Stimulated activated CD4-positive, alpha-beta T cell treated with anti-CD3 and anti-CD28 coated beads, Interleukin-15, amount 100 ng/mL, for 24 hours (primary cell): ENCODE measurements at regions not wholly inside any gene's neighbourhood (a gene's known extent, or its start where the extent isn't known, plus 50 kb on each side); places are given as distances from the start of the nearest gene placed in this dataset.
A peak's percentile ranks its signal among the peaks of the same experiment; 100 is the strongest.
"Not testable (repeated sequence)": the region's sequence is repeated elsewhere in the genome, so short reads cannot be mapped to it uniquely, and the experiment has no call there.

Experiments
- DNase-seq: peaks from one replicate; pipeline ENCODE4 v3.0.0-alpha.2; 2020

DNA sequence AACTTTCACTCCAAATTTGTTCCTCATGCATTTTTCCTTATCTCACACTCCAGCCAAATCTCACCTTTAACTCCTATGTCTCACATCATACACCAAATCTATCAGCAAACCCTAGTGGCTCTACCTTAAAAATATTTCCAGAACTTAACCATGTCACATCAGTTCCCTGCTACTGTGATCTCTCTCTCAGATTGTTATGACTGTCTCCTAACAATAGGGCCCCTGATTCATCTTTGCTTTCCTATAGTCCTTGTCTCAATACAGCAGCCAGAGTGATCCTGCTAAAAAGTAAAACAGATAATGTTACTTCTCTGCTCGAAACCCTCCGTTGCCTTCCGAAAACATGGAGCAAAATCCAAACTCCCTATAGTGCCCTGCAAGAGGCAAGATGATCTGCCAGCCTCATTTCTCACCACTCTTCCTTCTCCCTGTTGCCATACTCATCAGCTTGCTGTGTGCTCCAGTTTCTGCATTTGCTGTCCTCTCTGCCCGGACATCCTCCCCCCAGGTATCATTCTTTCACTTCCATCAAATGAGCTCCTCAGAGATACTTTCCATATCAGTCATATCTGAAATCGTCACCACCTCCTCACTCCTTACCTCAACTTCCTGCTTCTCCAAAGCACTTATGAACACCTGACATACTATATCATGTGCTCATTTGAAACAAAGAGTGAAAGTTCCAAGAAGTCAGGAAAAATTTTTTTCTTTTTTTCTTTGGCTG is 293.4 kb upstream of the NR3C2 start:
- peak; percentile 33 for DNase-seq

- DNase-seq, result no peak
These were observed 288.6 kb upstream of the NR3C2 start for GRCh38 chr4:148730766-148731165.

DNA sequence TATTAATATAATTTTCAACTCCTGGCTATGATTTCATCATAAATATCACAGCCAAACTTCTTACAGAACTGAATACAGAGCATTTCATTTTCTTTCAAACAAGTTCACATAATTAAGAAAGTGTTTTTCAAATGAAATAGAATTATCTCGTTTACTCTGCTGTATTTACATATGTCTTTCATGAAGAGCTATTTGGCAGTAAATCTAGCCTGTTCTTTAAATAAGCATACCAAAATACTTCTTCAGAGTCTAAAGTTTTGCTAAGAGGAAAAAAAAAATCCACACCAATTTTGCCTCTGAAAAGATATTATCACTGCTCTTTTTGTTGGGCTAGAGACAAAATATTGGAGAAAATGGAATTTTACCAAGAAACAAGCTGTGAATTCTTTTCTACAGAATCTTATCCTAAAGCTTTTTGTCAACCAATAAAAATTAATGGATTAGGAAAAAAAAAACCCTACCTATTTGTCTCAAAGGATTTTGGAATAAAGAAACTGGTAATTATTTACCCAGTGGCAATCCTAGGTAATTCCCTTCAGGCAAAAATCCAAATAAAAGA is 287.9 kb upstream of the NR3C2 start:
- no peak for DNase-seq

DNA sequence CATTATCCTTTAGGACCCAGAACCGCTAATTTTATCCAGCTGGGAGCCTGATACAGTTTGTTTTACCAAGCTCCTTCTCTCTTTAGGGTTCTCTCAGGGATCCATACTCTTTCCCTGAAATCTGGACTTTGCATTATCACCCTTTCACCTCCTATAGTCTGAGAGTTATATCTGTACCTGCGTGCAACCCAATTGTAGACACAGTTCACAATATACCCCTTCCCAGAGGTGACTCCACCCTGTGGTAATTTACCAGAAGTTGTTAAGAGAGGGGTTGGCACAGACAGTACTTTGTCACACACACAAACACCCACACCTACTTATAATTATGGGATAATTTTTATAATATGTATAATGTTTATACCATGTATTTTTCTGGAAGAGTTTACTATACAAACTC is 275.8 kb upstream of the NR3C2 start:
- DNase-seq, result no peak

- DNase-seq, result no peak
These were observed 274.3 kb upstream of the NR3C2 start for GRCh38 chr4:148716431-148717052.

- no peak for DNase-seq
These were observed 262.1 kb upstream of the NR3C2 start for GRCh38 chr4:148704291-148704690.

GRCh38 chr4:148694702-148695101 is 252.5 kb upstream of the NR3C2 start:
- no peak for DNase-seq

DNA sequence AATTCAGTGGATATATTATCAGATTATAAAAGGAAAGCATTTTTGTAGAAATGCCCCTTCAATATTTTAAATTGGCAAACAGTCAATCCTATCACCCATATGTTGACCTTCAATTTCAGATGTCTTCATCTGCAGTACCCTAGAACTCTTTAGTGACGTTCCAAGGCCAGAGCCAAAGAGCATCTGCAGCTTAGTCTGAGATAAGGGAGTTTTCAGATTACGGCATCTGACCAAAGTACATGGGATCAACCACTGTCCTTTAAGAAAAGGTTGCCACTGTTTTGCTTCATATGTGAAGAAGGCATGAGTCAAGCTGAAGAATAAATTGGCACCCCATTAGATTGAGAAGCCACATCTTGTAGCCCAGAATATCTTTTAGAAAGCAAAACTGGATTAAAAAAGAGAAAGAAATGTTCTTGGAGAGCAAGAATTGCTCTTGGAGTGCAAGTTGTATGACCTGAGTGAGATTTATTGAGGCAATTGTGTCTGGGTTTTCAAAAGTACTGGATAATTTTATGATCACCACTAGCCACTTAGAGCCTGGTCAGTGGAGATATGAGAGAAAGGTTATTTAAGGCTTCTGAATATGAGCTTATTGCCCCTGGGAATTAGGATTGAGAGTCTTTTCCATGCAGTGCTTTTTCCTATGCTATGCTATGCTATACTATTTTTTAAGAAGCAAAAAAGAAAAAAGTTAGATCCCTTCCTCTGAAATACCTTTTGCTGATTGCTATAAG is 251.9 kb upstream of the NR3C2 start:
- no peak for DNase-seq

DNA sequence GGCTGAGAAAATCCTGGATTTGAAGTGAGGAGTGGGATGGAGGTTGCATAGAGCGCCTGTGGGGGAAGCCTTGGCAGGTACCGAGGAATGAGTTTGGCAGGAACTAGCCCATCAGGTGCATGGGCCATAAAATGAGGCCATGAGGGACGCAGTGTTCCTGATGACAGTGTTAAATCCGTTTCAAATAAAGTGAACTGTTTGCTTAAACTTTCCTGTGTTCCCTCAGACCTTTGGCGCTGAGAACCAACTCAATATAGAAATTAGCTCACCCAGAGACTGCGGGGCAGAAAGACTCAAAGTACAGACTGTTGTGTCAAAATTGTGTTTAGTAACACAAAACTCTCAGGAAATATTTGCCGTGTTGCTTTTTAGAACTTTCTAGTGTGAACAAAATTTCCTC is 250.0 kb upstream of the NR3C2 start:
- DNase-seq, result no peak

GRCh38 chr4:148686449-148686848 is 244.2 kb upstream of the NR3C2 start:
- no peak for DNase-seq

GRCh38 chr4:148684638-148685037 is 242.4 kb upstream of the NR3C2 start:
- DNase-seq, result no peak

- no peak for DNase-seq
These were observed 238.7 kb upstream of the NR3C2 start for GRCh38 chr4:148680884-148681283.

GRCh38 chr4:148676344-148676743 is 234.1 kb upstream of the NR3C2 start:
- DNase-seq, result no peak

DNA sequence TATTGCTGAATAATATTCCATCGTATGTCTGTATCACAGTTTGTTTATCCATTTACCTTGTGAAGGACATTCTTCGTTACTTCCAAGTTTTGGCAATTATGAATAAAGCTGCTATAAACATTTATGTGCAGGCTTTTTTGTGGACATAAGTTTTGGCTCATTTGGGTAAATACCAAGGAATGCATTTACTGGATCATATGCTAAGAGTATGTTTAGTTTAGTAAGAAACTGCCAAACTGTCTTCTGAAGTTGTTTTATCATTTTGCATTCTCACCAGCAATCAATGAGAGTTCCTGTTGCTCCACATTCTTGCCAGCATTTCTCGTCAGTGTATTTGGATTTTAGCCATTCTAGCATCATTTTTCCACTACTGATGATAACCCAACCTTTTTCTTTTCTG is 232.7 kb upstream of the NR3C2 start:
- DNase-seq, result no peak

GRCh38 chr4:148664636-148665035 is 222.4 kb upstream of the NR3C2 start:
- DNase-seq, result no peak

DNA sequence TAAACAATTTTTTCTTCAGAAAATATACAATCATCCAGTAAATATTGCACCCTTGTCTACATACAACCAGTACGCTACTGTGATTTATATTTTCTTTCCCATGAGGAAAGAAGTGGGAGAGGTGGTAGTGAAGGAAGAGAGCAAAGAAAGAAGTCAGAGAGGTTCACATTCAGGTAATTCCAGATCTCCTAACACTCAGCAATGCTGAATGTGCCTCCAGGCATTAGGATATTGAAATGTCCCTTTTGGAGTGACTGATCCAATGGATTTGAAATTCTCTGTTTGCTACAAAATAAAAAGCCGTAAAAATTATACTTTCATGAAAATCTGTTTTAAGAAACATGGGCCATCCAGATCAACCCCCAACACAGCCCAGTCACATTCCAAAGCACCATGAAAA is 211.9 kb upstream of the NR3C2 start:
- no peak for DNase-seq

- DNase-seq, result no peak
These were observed 211.5 kb upstream of the NR3C2 start for GRCh38 chr4:148653681-148654080.

DNA sequence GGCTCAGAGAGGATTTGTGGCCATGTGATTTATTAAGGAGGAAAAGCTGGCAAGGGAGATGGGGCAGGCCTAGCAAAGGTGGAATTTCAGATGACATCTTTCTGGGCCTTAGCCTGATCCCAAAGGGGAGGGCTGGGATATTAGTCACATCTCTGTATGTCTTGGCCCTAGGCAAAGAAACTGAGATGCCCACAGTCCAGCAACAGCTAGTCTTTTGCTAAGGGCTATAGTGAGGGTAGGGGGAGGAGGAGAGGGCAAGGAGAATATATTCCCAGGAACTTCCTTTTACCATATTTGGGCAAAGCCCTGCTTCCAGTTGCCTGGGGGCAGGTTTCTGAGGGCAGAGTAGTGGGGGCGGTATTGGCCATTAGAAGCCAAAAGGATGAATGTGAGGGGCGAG is 209.8 kb upstream of the NR3C2 start:
- DNase-seq, result no peak

- DNase-seq, result no peak
These were observed 207.6 kb upstream of the NR3C2 start for GRCh38 chr4:148649652-148650331.

- DNase-seq, result no peak
These were observed 201.6 kb upstream of the NR3C2 start for GRCh38 chr4:148643851-148644250.

GRCh38 chr4:148642907-148643306 is 200.7 kb upstream of the NR3C2 start:
- no peak for DNase-seq

DNA sequence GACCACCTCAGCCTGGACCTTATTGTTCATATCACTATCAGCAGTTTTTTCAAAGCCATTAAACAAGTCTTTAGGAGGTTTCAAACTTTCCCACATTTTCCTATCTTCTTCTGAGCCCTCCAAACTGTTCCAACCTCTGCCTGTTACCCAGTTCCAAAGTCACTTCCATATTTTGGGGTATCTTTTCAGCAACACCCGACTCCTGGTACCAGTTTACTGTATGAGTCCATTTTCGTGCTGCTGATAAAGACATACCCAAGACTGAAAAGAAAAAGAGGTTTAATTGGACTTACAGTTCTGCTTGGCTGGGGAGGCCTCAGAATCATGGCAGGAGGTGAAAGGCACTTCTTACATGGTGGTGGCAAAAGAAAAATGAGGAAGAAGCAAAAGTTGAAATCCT is 195.9 kb upstream of the NR3C2 start:
- not testable (repeated sequence) for DNase-seq

DNA sequence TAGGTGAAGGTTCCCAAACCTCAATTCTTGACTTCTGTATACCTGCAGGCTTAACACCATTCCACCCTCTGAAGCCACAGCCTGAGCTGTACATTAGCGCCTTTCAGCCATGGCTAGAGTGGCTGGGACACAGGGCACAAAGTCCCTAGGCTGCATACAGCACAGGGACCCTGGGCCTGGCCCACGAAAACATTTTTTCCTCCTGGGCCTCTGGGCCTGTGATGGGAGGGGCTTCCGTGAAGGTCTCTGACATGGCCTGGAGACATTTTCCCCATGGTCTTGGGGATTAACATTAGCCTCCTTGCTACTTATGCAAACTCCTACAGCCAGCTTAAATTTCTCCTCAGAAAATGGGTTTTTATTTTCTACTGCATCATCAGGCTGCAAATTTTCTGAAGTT is 195.2 kb upstream of the NR3C2 start:
- not testable (repeated sequence) for DNase-seq
